IPS-15b (cell line): ENCODE measurements at regions not wholly inside any gene's neighbourhood (a gene's known extent, or its start where the extent isn't known, plus 50 kb on each side); places are given as distances from the start of the nearest gene placed in this dataset.

Source experiments
- H3K27me3 ChIP-seq: one replicate; pipeline ENCODE4 v1.6.1; 2013; ENCODE audit warnings: low read length; ENCODE audit not compliant: control insufficient read depth, insufficient read depth
- H3K36me3 ChIP-seq: one replicate; pipeline ENCODE4 v1.6.1; 2013; ENCODE audit warnings: low read length; ENCODE audit not compliant: control insufficient read depth, insufficient read depth
- H3K4me1 ChIP-seq: one replicate; pipeline ENCODE4 v1.6.1; 2013; ENCODE audit warnings: mild to moderate bottlenecking, low read length; ENCODE audit not compliant: control insufficient read depth, insufficient read depth
- H3K4me3 ChIP-seq: one replicate; pipeline ENCODE4 v1.5.1; 2013; ENCODE audit warnings: low read depth, low read length
- H3K9ac ChIP-seq: one replicate; pipeline ENCODE4 v1.6.1; 2013; ENCODE audit warnings: low read depth, mild to moderate bottlenecking, low read length
- H3K9me3 ChIP-seq: one replicate; pipeline ENCODE4 v1.6.1; 2013; ENCODE audit warnings: mild to moderate bottlenecking, low read length; ENCODE audit not compliant: control insufficient read depth, insufficient read depth

DNA sequence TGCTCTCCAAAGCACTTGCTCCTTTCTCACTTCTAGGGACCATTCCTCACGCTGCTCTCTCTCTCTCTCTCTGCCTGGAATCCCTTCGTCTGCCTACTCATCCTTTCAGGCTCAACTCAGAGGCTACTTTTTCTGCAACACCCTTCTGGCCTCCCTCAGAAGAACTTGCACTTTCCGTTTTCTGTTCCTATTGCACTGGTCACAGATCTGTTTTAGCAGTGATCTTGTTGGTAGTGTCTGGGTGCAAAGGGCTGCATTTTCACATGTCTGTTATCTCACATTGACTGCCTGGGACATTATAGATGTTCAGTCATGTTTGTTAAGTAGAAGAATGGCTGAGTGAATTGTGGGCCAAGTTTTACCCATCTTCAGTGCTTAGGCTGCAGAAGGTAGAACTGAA, 63.5 kb downstream of the RIN2 start:
- H3K9me3 ChIP-seq = no peaks in the 10 kb centered on the region
- H3K4me3 ChIP-seq = no peak overlapping the region

DNA sequence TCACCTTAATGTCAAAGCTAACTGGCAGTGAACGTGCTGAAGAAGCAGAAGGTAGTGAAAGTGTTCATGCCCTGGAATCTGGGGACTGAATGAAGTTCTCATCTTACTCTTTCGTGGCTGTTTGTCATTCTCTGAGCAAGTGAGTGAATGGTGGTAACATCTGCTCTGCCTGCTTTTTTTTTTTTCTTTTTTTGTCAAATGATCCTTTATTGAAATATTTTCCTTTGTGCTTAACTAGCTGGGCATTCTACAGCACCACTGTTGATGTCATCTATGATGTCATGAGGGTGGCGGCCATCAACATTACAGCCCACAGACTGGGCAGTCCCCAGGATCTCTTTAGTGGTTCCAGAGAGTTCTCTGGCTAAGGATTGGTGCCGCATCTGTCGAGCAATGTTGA, 65.2 kb downstream of the RIN2 start:
- no peaks in the 10 kb centered on the region for H3K27me3 ChIP-seq
- no peaks in the 10 kb centered on the region for H3K36me3 ChIP-seq
- H3K9me3 ChIP-seq = no peaks in the 10 kb centered on the region
- no peak overlapping the region for H3K9ac ChIP-seq
- H3K4me1 ChIP-seq = no peaks in the 10 kb centered on the region
- no peak overlapping the region for H3K4me3 ChIP-seq

More for the DNA sequence above, 63.5 kb downstream of the RIN2 start:
- Histone ChIP-seq H3K36me3 (no peaks in the 10 kb centered on the region), H3K9ac (no peak overlapping the region), H3K4me1 (no peaks in the 10 kb centered on the region), H3K27me3 (no peaks in the 10 kb centered on the region)

- no peak overlapping the region for H3K4me3 ChIP-seq
- no peak overlapping the region for H3K9ac ChIP-seq
- H3K27me3 ChIP-seq = no peaks in the 10 kb centered on the region
- no peaks in the 10 kb centered on the region for H3K4me1 ChIP-seq
- H3K9me3 ChIP-seq = no peaks in the 10 kb centered on the region
- H3K36me3 ChIP-seq = no peaks in the 10 kb centered on the region
Observed at GRCh38 chr20:19823971-19824370, 65.9 kb downstream of the RIN2 start.

DNA sequence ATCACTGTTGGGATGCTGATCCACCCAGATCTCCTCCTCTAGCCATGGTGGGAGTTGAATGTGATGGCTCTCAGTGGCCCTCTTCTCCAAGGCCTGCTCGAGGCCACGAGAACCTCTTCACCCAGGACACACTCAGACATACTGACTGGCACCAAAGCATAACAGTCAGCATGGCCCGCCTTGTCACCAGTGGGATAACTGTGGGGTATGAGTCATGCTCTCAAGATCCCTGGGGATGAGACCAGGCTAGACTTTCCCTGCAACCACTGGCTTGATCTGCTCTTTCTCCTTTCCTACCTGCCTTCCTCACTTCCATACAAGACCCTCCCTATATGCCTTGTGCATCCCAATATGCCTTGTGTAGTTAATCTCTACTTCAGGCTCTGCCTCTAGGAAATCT, 66.8 kb downstream of the RIN2 start:
- no peak overlapping the region for H3K9ac ChIP-seq
- H3K36me3 ChIP-seq = no peaks in the 10 kb centered on the region
- no peaks in the 10 kb centered on the region for H3K27me3 ChIP-seq
- H3K4me1 ChIP-seq = no peaks in the 10 kb centered on the region
- no peak overlapping the region for H3K4me3 ChIP-seq
- H3K9me3 ChIP-seq = no peaks in the 10 kb centered on the region

DNA sequence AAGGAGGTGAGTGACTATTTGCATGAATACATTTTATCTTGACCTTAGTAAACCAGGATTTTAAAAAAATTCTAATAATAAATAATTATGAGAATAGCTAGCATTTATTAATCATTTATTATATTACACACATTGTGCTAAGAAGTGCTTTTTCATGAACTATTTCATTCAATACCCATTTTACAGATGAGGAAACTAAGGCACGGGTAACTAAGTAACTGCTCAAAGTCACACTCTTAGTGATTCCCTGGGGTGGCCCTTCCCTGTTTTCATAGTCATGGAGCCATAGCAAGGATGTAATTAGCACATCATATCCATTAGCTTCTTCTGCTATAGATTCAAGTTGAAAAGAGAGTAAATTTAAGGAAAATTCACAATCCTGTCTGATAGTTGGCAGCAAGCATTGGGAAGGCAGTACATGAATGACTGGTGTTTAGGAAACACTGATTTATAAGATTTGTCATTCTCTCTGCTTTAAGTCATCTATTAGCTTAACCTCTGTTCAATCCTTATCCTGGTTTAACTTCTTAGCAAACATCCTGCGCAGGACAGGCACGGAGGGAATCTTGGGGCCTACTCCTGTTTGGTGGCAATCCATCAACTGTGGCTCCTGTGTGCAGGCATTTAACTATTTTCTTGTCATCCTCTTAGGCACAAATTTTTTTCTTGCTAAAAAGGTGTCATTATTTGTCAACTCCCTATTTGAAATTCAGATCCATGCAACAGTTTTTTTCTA, 68.3 kb downstream of the RIN2 start:
- H3K36me3 ChIP-seq = no peaks in the 10 kb centered on the region
- no peaks in the 10 kb centered on the region for H3K9me3 ChIP-seq
- H3K27me3 ChIP-seq = no peaks in the 10 kb centered on the region
- H3K9ac ChIP-seq = no peak overlapping the region
- H3K4me1 ChIP-seq = no peaks in the 10 kb centered on the region
- no peak overlapping the region for H3K4me3 ChIP-seq

GRCh38 chr20:19827818-19828217, 69.8 kb downstream of the RIN2 start:
- Histone ChIP-seq H3K4me1 (no peaks in the 10 kb centered on the region), H3K9me3 (no peaks in the 10 kb centered on the region), H3K36me3 (no peaks in the 10 kb centered on the region), H3K27me3 (no peaks in the 10 kb centered on the region), H3K9ac (no peak overlapping the region), H3K4me3 (no peak overlapping the region)

- no peaks in the 10 kb centered on the region for H3K4me1 ChIP-seq
- H3K36me3 ChIP-seq = no peaks in the 10 kb centered on the region
- no peak overlapping the region for H3K4me3 ChIP-seq
- H3K9me3 ChIP-seq = no peaks in the 10 kb centered on the region
- H3K9ac ChIP-seq = no peak overlapping the region
- H3K27me3 ChIP-seq = no peaks in the 10 kb centered on the region
Observed at GRCh38 chr20:19828232-19828631, 70.2 kb downstream of the RIN2 start.

DNA sequence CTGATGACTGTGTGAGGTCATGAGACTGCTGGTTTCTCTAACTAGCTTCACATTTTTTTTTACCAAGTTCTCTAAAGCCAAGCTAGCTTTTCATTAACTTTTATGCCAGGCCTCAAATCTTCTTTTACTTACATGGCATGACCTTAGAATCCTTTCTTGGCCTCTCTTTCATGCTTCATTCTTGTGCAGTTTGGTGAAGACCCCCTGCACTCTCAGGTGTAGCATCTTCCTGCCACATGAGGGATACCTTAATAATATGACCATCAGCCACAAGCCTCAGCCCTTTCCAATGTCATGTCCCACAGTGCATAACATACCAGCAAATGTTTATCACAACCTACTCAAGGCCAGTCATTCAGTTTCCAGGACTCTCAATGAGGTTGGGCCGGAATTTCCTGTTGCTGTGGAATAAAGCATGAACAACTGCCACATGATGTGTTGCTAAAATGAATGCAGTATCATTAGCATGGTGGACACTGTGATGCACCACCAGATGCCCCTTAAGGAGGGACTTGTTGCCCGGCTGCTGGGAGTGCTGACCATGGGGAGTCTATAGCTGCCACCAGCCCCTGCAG, 72.2 kb downstream of the RIN2 start:
- H3K4me1 ChIP-seq = peaks cover 4% of the 10 kb centered on the region
- H3K9ac ChIP-seq = no peak overlapping the region
- no peak overlapping the region for H3K4me3 ChIP-seq
- no peaks in the 10 kb centered on the region for H3K36me3 ChIP-seq
- no peaks in the 10 kb centered on the region for H3K9me3 ChIP-seq
- no peaks in the 10 kb centered on the region for H3K27me3 ChIP-seq

DNA sequence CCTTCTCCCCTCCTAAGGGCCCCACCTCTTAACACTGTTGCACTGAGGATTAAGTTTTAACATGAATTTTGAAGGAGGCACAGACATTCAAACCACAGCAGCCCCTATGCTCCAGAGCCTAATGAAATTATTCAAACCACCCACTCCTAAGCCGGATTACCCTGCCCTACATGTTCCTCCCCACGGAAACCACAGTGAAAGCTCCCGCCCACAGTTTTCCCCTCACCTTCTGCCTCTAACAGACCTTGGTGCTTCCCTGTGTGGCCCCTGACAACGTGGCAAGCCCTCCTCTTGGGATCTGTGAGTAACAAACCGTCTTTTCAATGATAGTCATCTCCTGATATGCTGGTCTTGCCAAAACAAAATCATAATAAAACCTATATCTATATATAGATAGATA, 74.8 kb downstream of the RIN2 start:
- no peak overlapping the region for H3K4me3 ChIP-seq

DNA sequence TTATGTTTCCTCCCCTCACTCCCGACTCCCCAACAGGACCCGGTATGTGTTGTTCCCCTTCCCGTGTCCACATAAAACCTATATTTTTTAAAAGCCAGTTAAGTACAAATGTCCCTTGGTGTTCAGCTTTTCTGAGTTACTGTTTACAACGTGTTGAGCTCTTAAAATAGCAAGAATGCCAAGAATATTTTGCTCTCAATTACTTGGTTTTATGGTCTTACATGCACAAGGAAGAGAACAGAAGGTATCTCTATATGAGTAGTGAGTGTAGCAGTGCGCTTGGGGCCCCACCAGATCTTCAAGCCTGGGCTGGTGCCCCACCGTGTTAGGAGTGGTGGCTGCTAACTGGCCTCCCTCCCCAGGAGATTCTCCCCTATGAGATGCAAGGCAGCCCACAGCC, 75.3 kb downstream of the RIN2 start:
- no peak overlapping the region for H3K4me3 ChIP-seq
- H3K9me3 ChIP-seq = no peaks in the 10 kb centered on the region
- no peaks in the 10 kb centered on the region for H3K36me3 ChIP-seq
- no peaks in the 10 kb centered on the region for H3K27me3 ChIP-seq
- peaks cover 4% of the 10 kb centered on the region for H3K4me1 ChIP-seq
- no peak overlapping the region for H3K9ac ChIP-seq

More for the DNA sequence above, 74.8 kb downstream of the RIN2 start:
- no peaks in the 10 kb centered on the region for H3K36me3 ChIP-seq
- H3K9me3 ChIP-seq = no peaks in the 10 kb centered on the region
- peaks cover 4% of the 10 kb centered on the region for H3K4me1 ChIP-seq
- H3K27me3 ChIP-seq = no peaks in the 10 kb centered on the region
- H3K9ac ChIP-seq = no peak overlapping the region

DNA sequence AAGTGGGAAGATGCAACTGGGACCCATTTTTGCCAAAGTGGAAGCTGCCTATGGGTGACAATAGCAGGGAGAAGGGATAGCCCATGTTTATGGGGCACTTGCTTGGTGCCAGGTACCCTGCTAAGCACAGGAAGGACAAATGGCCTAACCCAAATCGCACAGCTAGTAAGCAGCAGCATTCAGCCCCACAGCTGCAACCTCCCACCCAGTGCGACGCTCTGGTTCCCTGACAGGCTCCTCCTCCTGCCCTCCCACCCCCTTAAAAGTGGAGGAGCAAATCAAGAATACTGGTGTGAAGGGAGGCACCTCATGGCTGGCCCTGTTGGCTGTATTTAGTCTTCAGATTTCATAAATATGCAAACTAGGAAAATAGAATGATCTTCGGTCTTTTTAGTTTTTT, 76.2 kb downstream of the RIN2 start:
- H3K9me3 ChIP-seq = no peaks in the 10 kb centered on the region
- no peaks in the 10 kb centered on the region for H3K36me3 ChIP-seq
- no peak overlapping the region for H3K9ac ChIP-seq
- peaks cover 4% of the 10 kb centered on the region for H3K4me1 ChIP-seq
- H3K4me3 ChIP-seq = no peak overlapping the region
- no peaks in the 10 kb centered on the region for H3K27me3 ChIP-seq

DNA sequence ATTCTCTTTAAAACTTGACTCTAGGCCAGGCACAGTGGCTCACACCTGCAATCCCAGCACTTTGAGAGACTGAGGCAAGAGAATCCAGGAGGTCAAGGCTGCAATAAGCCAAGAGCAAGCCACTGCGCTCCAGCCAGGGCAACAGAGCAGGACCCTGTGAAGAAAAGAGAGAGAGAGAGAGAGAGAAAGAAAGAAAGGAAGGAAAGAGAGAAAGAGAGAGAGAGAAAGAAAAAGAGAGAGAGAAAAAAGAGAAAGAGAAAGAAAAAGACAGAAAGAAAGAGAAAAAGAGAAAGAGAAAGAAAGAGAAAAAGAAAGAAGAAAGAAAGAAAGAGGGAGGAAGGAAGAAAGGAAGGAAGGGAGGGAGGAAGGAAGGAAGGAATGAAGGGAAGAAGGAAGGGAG, 76.7 kb downstream of the RIN2 start:
- no peaks in the 10 kb centered on the region for H3K27me3 ChIP-seq
- no peaks in the 10 kb centered on the region for H3K9me3 ChIP-seq
- no peaks in the 10 kb centered on the region for H3K36me3 ChIP-seq
- peaks cover 4% of the 10 kb centered on the region for H3K4me1 ChIP-seq
- H3K9ac ChIP-seq = no peak overlapping the region
- no peak overlapping the region for H3K4me3 ChIP-seq
